ENCODE measurements at regions not wholly inside any gene's neighbourhood (a gene's known extent, or its start where the extent isn't known, plus 50 kb on each side); places are given as distances from the start of the nearest gene placed in this dataset.
"Not testable (repeated sequence)": the region's sequence is repeated elsewhere in the genome, so short reads cannot be mapped to it uniquely, and the experiment has no call there.

GRCh38 chr1:234787011-234787584, 177.1 kb upstream of the IRF2BP2 start:
- TF ChIP-seq CTCF (IDR thresholded peaks at IDR 0.05); REST (IDR thresholded peaks at IDR 0.05; ENCODE audit: low read depth, low read length); YY1 (IDR thresholded peaks at IDR 0.05; ENCODE audit: low read depth); PBX3 (IDR thresholded peaks at IDR 0.05); POLR2AphosphoS5 (IDR thresholded peaks at IDR 0.05; ENCODE audit: low read depth, low read length); RCOR1 (IDR thresholded peaks at IDR 0.05; ENCODE audit: low read length): not testable (repeated sequence)

All from SK-N-SH (cell line).